GM13977 (cell line): ENCODE measurements at regions not wholly inside any gene's neighbourhood (a gene's known extent, or its start where the extent isn't known, plus 50 kb on each side); places are given as distances from the start of the nearest gene placed in this dataset.

Source experiments
- DNase-seq: peaks from one replicate; pipeline ENCODE4 v3.0.0; 2012; ENCODE audit warnings: low spot score
- in situ Hi-C: fragments of 300-500 bp; cut with MboI; formaldehyde crosslinking; loops from one replicate; pipeline ENCODE4 v1.12.0; 2022; ENCODE audit warnings: low sequenced_read_pairs, low pct_unique_long_range_greater_than_20kb, mixed read lengths, inconsistent platforms; ENCODE audit not compliant: unreplicated experiment
- TF ChIP-seq, protein P1 (sequence below): IDR thresholded peaks from 2 replicates; pipeline ENCODE4 v1.5.1; 2012; ENCODE audit warnings: mild to moderate bottlenecking, control low read depth; ENCODE audit not compliant: insufficient read depth; ENCODE audit errors: extremely low read depth, missing control alignments

DNA sequence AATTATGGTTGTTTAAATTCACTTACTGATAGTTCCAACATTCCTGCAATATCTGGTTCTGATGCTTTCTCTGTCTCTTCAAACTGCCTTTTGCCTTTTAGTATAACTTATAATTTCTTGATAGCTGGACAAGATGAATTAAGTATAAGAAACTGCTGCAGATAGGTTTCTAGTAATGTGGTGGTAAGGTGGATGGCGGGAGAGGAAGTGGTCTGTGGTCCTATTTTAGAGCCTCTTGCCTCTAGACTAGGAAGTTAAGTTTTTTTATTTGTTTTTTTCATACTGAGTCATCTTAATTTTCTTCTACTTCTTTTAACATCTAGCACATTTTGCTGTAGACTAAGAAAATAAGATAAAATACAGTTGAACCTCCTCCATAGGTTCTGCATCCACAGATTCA lies 310.0 kb downstream of the SLITRK2 start:
- DNase-seq: no peak
- in situ Hi-C loops: no loop called here

DNA sequence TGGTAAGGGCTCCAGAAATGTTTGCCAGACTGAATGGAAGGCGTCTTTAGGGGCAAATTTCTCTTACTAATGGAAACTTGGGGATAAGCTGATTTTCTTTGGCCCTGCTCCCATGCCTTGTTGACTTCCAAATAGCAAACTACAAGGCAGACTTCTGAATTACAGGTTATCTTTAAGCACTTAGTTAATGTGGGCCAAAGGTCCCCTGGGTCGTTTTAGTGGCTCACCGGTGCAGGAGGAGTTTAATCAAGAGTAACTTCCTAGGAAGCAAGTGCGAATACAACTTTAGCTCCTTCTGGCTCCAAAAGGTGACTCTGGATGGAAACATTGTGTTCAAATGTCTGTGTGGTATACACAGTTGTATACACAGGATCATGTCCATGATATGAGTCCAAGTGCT lies 323.6 kb downstream of the SLITRK2 start:
- in situ Hi-C loops: no loop called here
- DNase-seq: no peak
- TF ChIP-seq, protein P1, sequence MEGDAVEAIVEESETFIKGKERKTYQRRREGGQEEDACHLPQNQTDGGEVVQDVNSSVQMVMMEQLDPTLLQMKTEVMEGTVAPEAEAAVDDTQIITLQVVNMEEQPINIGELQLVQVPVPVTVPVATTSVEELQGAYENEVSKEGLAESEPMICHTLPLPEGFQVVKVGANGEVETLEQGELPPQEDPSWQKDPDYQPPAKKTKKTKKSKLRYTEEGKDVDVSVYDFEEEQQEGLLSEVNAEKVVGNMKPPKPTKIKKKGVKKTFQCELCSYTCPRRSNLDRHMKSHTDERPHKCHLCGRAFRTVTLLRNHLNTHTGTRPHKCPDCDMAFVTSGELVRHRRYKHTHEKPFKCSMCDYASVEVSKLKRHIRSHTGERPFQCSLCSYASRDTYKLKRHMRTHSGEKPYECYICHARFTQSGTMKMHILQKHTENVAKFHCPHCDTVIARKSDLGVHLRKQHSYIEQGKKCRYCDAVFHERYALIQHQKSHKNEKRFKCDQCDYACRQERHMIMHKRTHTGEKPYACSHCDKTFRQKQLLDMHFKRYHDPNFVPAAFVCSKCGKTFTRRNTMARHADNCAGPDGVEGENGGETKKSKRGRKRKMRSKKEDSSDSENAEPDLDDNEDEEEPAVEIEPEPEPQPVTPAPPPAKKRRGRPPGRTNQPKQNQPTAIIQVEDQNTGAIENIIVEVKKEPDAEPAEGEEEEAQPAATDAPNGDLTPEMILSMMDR: no peak

More for the DNA sequence above, 310.0 kb downstream of the SLITRK2 start:
- TF ChIP-seq, protein P1: no peak

DNA sequence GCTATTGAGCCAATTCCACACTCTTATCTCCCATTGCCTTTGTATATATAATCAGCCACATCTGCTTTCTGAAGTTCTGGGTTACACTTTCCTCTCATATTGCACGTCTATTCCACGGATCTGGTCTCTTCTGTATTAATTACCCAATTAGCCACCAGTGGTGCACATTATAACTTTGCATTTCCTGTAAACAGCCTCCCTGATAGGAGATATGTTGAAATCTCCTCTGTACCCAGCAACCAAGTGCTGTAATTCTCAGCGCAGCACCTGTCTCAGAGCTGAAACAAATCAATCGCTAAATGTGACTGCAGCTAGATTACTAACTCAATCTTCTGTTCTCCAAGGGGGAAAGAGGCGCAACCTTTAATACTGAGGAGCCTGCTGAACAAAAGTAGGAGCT lies 326.4 kb downstream of the SLITRK2 start:
- DNase-seq: no peak
- in situ Hi-C loops: no loop called here
- TF ChIP-seq, protein P1: no peak

DNA sequence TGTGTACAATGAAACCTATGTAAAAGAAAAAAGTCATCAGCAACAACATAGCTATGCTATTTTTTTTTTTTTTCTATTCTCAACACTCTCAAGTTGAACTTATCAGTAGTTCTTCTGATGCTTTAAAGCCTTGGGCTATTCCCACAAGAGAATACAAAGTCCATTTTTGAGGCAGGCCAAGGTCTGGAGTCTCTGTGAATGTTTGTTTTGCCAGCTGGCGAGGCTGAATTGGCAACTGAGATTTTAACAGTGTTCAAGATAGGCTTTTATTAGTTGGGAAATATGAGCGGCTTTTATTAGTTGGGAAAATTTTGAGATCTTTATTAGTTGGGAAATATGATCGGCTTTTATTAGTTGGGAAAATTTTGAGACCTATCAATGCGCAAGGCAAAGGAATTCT lies 336.6 kb downstream of the SLITRK2 start:
- DNase-seq: no peak
- TF ChIP-seq, protein P1: no peak
- in situ Hi-C loops: no loop called here

DNA sequence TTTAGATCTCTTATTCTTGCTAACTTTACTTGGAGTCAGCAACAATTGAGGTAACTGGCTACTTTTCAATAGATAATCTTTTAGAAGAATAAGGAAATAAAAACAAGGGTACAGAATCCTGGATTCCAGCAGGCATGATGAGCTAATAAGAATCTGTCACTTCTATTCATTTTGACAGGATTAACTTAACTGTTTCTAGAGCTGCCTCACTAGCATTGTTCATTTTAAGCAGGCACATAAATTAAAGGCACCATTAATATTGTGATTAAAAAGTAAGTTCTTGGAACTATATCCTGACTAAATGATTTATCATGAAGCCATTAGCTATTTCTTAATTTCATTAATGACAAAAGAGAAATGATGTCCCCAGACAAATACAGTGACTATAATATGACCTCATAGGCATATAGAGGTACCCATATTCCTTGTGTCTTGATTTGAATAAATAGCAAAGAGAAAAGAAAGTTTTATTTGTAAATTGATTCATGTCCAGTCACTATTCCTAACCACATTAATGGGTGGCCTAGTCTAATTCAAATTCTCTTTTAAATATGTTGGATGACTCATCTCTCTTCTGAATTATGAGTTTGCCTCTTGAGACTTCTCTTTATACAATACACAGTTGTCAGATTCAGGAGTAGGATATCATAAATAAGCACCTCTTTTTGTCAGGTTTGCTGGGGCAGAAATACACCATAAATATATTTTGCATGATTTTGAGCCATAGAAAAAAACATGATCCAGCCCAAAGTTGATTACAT lies 343.0 kb downstream of the SLITRK2 start:
- in situ Hi-C loops: no loop called here
- TF ChIP-seq, protein P1: no peak
- no peak for DNase-seq

DNA sequence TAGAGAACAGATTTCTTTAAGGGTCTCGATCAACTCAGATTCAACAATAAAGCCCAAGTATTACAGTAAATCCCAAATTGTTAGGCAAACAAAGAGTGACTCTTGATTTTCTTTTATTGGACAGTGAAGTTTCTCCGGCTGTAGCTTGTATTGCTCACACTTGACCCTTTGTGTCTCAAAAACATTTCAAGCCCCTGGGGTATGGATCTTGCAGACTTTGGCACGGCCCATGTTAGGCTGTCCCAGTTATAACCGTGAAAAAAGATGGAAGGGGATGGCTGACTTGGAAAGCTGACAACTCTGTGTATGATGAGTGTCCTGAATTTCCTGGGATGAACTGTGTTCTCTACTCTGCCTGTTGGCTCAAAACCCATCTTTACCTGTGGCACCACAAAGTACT lies 356.1 kb downstream of the SLITRK2 start:
- TF ChIP-seq, protein P1: no peak
- in situ Hi-C loops: no loop called here
- DNase-seq: no peak
